Astrocyte (in vitro differentiated cells and primary cell): ENCODE measurements at regions not wholly inside any gene's neighbourhood (a gene's known extent, or its start where the extent isn't known, plus 50 kb on each side); places are given as distances from the start of the nearest gene placed in this dataset.

Experiments used
- DNase-seq: peaks from one replicate; pipeline ENCODE4 v3.0.0-alpha.2; 2010; ENCODE audit warnings: low read depth
- FAIRE-seq: peaks from 2 replicates; lab custom pipeline; 2011; peaks lifted over from hg19 to GRCh38; lab: Jason Lieb, UNC
- H2AFZ ChIP-seq: 2 replicates; pipeline ENCODE4 v1.6.0; 2012; ENCODE audit warnings: low read depth, low read length, inconsistent platforms
- H3K27ac ChIP-seq: 2 replicates; pipeline ENCODE4 v1.5.1; 2011; ENCODE audit warnings: low read depth, low read length, inconsistent platforms
- H3K27me3 ChIP-seq: 2 replicates; pipeline ENCODE4 v1.6.0; 2011; ENCODE audit warnings: low read length, inconsistent platforms; ENCODE audit not compliant: insufficient read depth
- H3K36me3 ChIP-seq: 2 replicates; pipeline ENCODE4 v1.5.1; 2011; ENCODE audit warnings: low read length, inconsistent platforms; ENCODE audit not compliant: insufficient read depth
- H3K4me1 ChIP-seq: 2 replicates; pipeline ENCODE4 v1.5.1; 2011; ENCODE audit warnings: low read length, inconsistent platforms; ENCODE audit not compliant: insufficient read depth
- H3K4me2 ChIP-seq: 2 replicates; pipeline ENCODE4 v1.6.0; 2012; ENCODE audit warnings: low read length, inconsistent platforms
- H3K4me3 ChIP-seq: 2 replicates; pipeline ENCODE4 v1.5.1; 2011; ENCODE audit warnings: low read depth, mild to moderate bottlenecking, low read length, inconsistent platforms; ENCODE audit not compliant: insufficient read depth
- H3K79me2 ChIP-seq: 2 replicates; pipeline ENCODE4 v1.6.0; 2012; ENCODE audit warnings: mild to moderate bottlenecking, low read length, inconsistent platforms; ENCODE audit not compliant: insufficient read depth
- H3K9ac ChIP-seq: 2 replicates; pipeline ENCODE4 v1.6.0; 2012; ENCODE audit warnings: mild to moderate bottlenecking, low read length, inconsistent platforms
- H3K9me3 ChIP-seq: 2 replicates; pipeline ENCODE4 v1.5.1; 2012; ENCODE audit warnings: low read depth, mild to moderate bottlenecking, low read length, inconsistent platforms; ENCODE audit not compliant: insufficient read depth
- H4K20me1 ChIP-seq: 2 replicates; pipeline ENCODE4 v1.6.0; 2012; ENCODE audit warnings: low read length, inconsistent platforms; ENCODE audit not compliant: insufficient read depth
- H3K27ac Mint-ChIP-seq: one replicate; pipeline ENCODE4 v1.8.0; 2021; ENCODE audit warnings: mild to moderate bottlenecking, mixed read lengths; ENCODE audit not compliant: unreplicated experiment
- H3K27me3 Mint-ChIP-seq: one replicate; pipeline ENCODE4 v1.8.0; 2021; ENCODE audit warnings: low read depth, mixed read lengths; ENCODE audit not compliant: unreplicated experiment
- H3K36me3 Mint-ChIP-seq: one replicate; pipeline ENCODE4 v1.8.0; 2021; ENCODE audit warnings: low read depth, mixed read lengths; ENCODE audit not compliant: unreplicated experiment
- H3K4me1 Mint-ChIP-seq: one replicate; pipeline ENCODE4 v1.8.0; 2021; ENCODE audit warnings: low read depth, mixed read lengths; ENCODE audit not compliant: unreplicated experiment
- H3K4me3 Mint-ChIP-seq: one replicate; pipeline ENCODE4 v1.8.0; 2021; ENCODE audit warnings: mild to moderate bottlenecking, moderate library complexity, mixed read lengths; ENCODE audit not compliant: unreplicated experiment
- H3K9me3 Mint-ChIP-seq: one replicate; pipeline ENCODE4 v1.8.0; 2021; ENCODE audit warnings: mild to moderate bottlenecking, mixed read lengths; ENCODE audit not compliant: unreplicated experiment
- EZH2 ChIP-seq: IDR thresholded peaks from 2 replicates; pipeline ENCODE4 v1.6.1; 2012; ENCODE audit warnings: mild to moderate bottlenecking, low read length, inconsistent platforms; ENCODE audit not compliant: insufficient read depth
- TF ChIP-seq, protein P1 (sequence below): IDR thresholded peaks from 2 replicates; pipeline ENCODE4 v1.5.1; 2011; ENCODE audit warnings: low read depth, mild to moderate bottlenecking, inconsistent platforms, low read length, moderate library complexity; ENCODE audit not compliant: insufficient read depth

DNA sequence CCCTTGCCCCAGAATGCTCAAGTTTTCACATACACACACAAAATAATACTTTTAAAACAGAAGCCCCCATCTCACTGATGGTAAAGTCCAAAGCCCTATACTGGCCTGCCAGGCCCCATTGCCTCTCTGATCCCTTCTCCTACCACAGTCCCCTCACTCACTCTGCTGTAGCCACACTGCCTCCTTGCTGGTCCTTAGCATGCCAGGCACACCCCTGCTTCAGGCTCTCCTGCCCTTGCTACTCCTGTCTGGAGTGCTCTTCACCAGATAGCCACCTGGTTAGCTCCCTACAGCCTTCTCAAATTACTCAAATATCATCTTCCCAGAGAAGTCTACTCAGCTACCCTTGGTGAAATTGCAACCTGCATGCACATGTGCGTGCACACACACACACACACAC lies 177.5 kb downstream of the C5orf15 start:
- TF ChIP-seq EZH2, result no peak
- TF ChIP-seq, protein P1, sequence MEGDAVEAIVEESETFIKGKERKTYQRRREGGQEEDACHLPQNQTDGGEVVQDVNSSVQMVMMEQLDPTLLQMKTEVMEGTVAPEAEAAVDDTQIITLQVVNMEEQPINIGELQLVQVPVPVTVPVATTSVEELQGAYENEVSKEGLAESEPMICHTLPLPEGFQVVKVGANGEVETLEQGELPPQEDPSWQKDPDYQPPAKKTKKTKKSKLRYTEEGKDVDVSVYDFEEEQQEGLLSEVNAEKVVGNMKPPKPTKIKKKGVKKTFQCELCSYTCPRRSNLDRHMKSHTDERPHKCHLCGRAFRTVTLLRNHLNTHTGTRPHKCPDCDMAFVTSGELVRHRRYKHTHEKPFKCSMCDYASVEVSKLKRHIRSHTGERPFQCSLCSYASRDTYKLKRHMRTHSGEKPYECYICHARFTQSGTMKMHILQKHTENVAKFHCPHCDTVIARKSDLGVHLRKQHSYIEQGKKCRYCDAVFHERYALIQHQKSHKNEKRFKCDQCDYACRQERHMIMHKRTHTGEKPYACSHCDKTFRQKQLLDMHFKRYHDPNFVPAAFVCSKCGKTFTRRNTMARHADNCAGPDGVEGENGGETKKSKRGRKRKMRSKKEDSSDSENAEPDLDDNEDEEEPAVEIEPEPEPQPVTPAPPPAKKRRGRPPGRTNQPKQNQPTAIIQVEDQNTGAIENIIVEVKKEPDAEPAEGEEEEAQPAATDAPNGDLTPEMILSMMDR, result no peak
- FAIRE-seq (no peak), DNase-seq (no peak)
- Histone ChIP-seq H3K9ac (no peak overlapping the region), H4K20me1 (no peaks in the 10 kb centered on the region), H3K4me3 (no peak overlapping the region), H3K9me3 (no peaks in the 10 kb centered on the region), H3K27me3 (peaks cover 10% of the 10 kb centered on the region), H3K4me2 (no peak overlapping the region), H3K36me3 (no peaks in the 10 kb centered on the region), H3K27ac (no peak overlapping the region), H3K79me2 (no peaks in the 10 kb centered on the region), H2AFZ (no peak overlapping the region), H3K4me1 (no peaks in the 10 kb centered on the region)
- Mint-ChIP-seq H3K9me3 (no peaks in the 10 kb centered on the region), H3K36me3 (peaks cover 3% of the 10 kb centered on the region), H3K4me1 (no peaks in the 10 kb centered on the region), H3K27ac (no peak overlapping the region), H3K27me3 (peaks cover 52% of the 10 kb centered on the region), H3K4me3 (no peak overlapping the region)

DNA sequence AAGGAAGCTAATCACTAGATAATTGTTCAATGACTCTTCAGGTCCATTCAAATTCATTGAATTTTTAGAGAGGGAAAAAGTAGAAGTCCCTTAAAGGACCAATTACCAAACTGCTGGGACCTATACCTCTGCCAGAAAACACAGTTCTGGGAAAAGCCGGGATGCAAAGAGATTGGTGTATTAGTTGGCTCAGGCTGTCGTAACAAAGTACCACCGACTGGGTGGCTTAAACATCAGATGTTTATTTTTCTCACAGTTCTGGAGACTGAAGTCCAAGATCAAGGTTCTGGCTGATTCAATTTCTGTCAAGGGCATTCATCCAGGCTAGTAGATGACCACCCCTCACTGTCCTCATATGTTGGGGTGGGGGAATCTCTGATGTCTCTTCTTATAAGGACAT lies 177.1 kb upstream of the FSTL4 start:
- no peak overlapping the region for H3K27ac Mint-ChIP-seq
- Histone ChIP-seq H3K4me2 (no peak overlapping the region), H3K36me3 (no peaks in the 10 kb centered on the region)

DNA sequence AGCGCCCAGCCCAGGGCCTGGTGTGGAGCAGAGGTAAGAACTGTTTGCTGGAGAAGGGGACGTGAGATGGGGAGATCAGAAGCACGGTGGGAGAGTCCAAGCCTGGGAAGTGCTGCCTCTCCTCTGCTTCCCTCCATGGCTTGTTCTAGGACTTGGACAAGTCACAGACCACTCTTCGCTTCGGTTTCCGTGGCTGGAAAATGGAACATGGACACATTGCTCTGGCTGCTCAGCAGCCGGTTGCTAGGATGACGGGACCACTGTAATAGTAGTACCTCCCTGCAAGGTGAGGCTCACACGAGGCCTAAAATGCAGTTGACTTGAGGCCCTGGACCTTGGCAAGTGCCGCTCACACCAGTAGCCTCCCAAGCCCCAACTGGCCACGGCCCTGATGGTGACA lies 175.8 kb upstream of the FSTL4 start:
- no peaks in the 10 kb centered on the region for H3K9me3 ChIP-seq
- no peaks in the 10 kb centered on the region for H3K79me2 ChIP-seq
- H3K4me1 ChIP-seq, result no peaks in the 10 kb centered on the region
- H3K4me3 Mint-ChIP-seq, result no peak overlapping the region
- no peak for FAIRE-seq
- no peaks in the 10 kb centered on the region for H3K36me3 ChIP-seq
- H3K27ac Mint-ChIP-seq, result no peak overlapping the region
- H2AFZ ChIP-seq, result no peak overlapping the region
- H3K9ac ChIP-seq, result no peak overlapping the region
- H3K27ac ChIP-seq, result no peak overlapping the region
- TF ChIP-seq EZH2, result no peak
- DNase-seq, result no peak
- no peaks in the 10 kb centered on the region for H3K4me1 Mint-ChIP-seq
- peaks cover 8% of the 10 kb centered on the region for H3K27me3 ChIP-seq
- H3K27me3 Mint-ChIP-seq, result peaks cover 45% of the 10 kb centered on the region
- H3K4me3 ChIP-seq, result no peak overlapping the region
- peaks cover 5% of the 10 kb centered on the region for H3K9me3 Mint-ChIP-seq
- H3K36me3 Mint-ChIP-seq, result peaks cover 3% of the 10 kb centered on the region
- no peak overlapping the region for H3K4me2 ChIP-seq
- H4K20me1 ChIP-seq, result no peaks in the 10 kb centered on the region

More for the DNA sequence above, 177.1 kb upstream of the FSTL4 start:
- no peak for DNase-seq
- Histone ChIP-seq H3K27me3 (peaks cover 8% of the 10 kb centered on the region), H3K79me2 (no peaks in the 10 kb centered on the region), H4K20me1 (no peaks in the 10 kb centered on the region), H3K4me1 (no peaks in the 10 kb centered on the region), H2AFZ (no peak overlapping the region), H3K4me3 (no peak overlapping the region), H3K9ac (no peak overlapping the region), H3K9me3 (no peaks in the 10 kb centered on the region), H3K27ac (no peak overlapping the region)
- peaks cover 48% of the 10 kb centered on the region for H3K27me3 Mint-ChIP-seq
- H3K4me3 Mint-ChIP-seq, result no peak overlapping the region
- FAIRE-seq, result no peak
- TF ChIP-seq EZH2, result no peak
- TF ChIP-seq, protein P1, result no peak
- peaks cover 5% of the 10 kb centered on the region for H3K9me3 Mint-ChIP-seq
- no peaks in the 10 kb centered on the region for H3K4me1 Mint-ChIP-seq
- H3K36me3 Mint-ChIP-seq, result peaks cover 3% of the 10 kb centered on the region
